Activated CD4-positive, alpha-beta T cell treated with anti-CD3 and anti-CD28 coated beads, Interleukin-2, amount 50 U/mL, for 24 hours (primary cell): ENCODE measurements at regions not wholly inside any gene's neighbourhood (a gene's known extent, or its start where the extent isn't known, plus 50 kb on each side); places are given as distances from the start of the nearest gene placed in this dataset.
"Not testable (repeated sequence)": the region's sequence is repeated elsewhere in the genome, so short reads cannot be mapped to it uniquely, and the experiment has no call there.

ENCODE experiments used
- DNase-seq, 2 donors: peaks; one replicate each; pipeline ENCODE4 v3.0.0-alpha.2; 2020; ENCODE audit warnings: low read depth in 1 of 2, low spot score in 1 of 2

- no peak for DNase-seq
Measured at GRCh38 chr4:186957952-186958555, 234.4 kb upstream of the FAT1 start.

DNA sequence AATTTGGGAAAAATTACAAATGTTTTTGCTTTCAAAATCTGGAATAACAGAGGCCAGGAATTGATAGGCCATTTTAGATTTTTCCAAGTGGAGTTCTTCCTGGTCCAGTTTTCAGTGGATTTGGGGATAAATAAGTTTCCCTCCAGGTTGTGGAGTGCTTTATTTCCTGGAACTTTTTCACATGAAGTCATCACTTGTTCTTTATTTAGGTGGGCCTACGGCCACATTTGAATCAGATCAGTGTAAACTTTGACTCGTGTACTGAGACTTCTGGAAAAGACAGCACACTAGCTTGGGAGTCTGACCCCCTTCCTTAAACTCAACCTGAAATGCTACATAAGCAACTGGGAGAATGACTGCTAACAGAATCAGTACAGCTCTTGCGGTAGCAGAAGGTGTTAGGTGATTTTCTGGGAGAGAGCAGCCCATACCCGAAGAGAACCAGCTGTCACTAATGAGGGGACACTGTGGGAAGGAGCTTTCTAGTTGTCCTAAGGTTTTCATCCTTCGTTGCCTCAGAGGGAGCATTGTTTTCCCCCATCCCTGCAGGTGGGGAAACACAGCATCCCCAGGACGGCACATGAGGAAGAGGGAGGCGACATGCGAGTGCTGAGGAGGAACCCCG lies 235.2 kb upstream of the FAT1 start:
- DNase-seq = no peak

DNA sequence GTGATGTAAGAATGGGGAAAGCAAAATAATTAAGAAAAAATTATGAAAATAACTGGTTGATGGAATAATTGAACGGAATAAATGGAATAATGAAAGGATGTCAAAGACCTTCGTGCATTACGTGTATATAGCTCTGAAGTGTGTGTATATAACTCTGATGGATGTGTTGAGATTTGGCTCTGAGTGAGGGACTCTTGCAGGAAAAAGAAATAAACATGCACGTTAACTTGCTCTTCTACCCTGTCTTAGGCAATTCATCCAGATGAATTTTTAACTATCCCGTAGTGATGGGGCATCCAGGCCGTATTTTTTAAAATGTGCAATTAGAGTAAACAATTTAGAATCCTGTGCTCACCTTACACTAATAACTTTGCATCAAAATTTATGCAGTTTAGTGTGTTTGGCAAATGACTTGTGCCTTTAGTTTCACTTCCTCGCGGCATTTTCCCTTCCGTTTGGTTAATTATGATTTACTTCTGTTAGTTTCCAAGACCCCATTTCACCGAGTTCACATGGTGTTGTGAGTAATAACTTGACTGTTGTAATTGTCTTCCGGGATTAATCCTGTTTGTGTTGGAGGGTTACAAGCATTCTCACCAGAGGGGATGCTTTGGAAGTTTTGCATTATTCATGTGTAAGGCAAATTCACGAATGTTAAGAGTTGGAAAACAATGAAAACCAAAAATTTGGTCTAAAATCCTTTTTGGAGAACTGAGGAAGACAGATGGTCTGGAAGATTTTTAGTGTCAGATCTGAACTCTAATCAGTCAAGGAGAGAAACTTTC lies 256.5 kb upstream of the FAT1 start:
- DNase-seq = no peak

GRCh38 chr4:186981161-186981560 lies 257.5 kb upstream of the FAT1 start:
- DNase-seq = no peak

GRCh38 chr4:186982160-186982559 lies 258.5 kb upstream of the FAT1 start:
- DNase-seq = no peak

- DNase-seq = no peak
Measured at GRCh38 chr4:186984105-186984644, 260.5 kb upstream of the FAT1 start.

- DNase-seq = no peak
Measured at GRCh38 chr4:186999686-187000085, 276.0 kb upstream of the FAT1 start.

DNA sequence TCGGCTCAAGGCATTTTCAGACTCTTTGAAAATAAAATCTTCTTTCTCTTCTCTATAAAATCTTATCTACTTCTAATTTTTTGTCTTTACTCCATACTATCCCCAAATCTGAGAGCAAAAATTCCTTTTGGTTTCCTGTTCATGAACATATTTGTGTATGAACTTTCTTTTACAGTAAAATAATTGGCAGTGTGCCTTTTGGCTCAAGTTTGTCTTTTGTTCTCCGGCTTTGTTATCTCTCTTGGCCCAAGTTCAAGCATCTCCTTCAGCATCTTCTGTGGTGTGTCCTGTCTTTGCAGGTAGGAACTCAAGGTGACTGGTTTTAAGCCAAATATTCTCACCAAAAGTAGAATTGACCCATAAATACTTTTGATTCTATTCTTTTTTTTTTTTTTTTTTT lies 276.6 kb upstream of the FAT1 start:
- DNase-seq = no peak

GRCh38 chr4:187002133-187002532 lies 278.5 kb upstream of the FAT1 start:
- DNase-seq = not testable (repeated sequence)

GRCh38 chr4:187004628-187005027 lies 281.0 kb upstream of the FAT1 start:
- no peak for DNase-seq

DNA sequence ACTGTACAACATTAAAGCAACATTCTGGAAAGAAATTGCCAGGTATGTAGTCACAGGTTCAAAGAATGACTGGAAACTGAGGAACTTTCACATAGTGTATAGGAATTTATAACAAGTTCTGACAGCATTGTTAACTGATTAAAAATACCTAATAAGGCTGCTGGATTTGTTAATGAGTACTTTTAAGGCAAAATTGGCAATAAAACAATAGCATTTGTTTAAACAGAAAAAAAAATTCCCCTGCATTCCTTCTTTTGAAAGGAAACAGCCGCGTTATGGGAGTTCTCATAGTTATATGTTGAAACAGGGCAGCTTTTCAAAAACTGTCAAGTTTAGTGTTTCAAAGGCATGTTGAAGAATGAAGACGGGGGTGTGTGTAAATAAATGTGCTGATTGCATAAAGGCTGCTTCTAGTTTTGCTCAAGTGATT lies 282.5 kb upstream of the FAT1 start:
- DNase-seq = no peak

DNA sequence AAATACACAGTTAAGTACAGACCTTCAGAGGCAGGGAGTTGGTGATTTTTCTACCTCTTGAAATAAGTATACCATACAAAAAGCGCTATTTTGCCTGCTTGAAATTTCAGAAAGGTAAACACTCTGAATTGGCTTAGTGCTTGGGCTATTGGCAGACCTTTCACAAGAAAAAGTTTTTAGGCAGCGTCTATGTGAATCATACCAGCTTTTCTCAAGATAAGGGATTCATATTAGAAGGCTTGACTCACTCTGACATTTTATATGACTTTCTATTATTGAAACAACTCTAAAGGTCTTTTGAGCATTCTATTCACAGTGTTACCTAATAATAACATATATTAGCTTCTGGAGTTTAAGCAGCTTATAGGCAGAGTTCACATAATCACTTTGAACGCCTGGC lies 286.4 kb upstream of the FAT1 start:
- no peak for DNase-seq

DNA sequence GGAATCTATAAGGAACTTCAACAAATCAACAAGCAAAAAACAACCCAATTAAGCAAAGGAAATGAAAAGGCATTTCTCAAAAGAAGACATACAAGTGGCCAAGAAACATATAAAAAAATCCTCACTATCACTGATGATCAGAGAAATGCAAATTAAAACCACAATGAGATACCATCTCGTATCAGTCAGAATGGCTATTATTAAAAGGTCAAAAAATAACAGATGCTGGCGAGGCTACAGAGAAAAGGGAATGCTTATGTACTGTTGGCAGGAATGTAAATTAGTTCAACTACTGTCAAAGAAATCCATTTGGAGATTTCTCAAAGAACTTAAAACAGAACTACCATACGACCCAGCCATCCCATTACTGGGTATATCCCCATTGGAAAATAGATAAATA lies 292.4 kb upstream of the FAT1 start:
- no peak for DNase-seq

- no peak for DNase-seq
Measured at GRCh38 chr4:187017147-187017546, 293.5 kb upstream of the FAT1 start.

GRCh38 chr4:187019896-187020295 lies 296.2 kb upstream of the FAT1 start:
- no peak for DNase-seq

DNA sequence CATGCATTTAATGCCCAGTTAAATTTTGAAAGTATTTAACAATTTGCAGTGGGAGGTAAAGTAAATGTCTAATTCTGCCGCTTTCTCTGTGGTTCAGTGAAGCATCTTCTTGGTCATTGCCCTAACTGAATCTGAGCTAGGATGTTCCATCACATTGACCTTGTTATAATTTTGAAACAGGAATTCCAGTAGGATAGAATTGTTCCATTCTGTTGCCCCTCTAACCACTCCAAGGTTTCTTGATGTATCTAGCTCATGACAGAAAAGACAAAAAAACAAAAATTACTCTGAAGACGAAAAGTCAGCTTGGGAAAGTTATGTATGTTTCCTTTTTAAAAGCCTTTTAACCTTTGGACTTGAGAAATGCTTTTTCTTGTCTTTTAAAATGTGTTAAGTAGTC lies 297.0 kb upstream of the FAT1 start:
- DNase-seq = no peak

GRCh38 chr4:187021436-187022205 lies 298.0 kb upstream of the FAT1 start:
- DNase-seq = no peak

DNA sequence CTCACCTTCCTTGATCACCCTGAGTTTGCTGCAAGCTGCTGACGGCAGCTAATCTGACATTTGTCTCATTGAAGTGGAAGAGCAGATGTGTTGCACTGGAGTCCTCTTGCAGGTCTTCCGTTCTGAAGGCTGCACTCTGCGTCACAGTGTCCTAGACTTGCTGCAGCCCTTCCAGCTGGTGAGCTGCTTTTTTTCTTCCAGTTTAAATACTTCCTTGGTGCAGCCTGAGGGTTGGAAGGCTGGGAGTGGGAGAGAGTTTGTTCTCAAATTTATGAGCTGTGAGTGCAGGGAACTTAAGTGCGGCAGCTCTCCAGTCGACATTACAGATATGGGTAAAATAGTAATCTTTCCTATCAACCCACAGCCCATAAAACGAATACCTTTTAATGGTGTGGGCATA lies 303.6 kb upstream of the FAT1 start:
- DNase-seq = no peak

GRCh38 chr4:187042251-187042650 lies 318.6 kb upstream of the FAT1 start:
- no peak for DNase-seq

DNA sequence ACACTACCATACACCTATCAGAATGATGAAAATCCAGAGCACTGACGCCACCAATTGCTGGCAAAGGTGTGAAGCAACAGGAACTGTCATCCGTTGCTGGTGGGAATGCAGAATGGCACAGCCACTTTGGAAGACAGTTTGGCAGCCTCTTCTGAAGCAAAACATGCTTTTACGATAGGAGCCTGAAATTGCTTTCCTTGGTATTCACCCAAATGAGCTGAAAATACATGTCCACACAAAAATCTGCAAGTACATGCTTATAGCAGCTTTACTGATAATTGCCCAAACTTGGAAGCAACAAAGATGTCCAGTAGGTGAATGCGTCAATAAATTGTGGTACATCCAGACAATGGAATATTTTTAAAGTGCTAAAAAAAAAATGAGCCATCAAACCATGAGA lies 322.8 kb upstream of the FAT1 start:
- no peak for DNase-seq

GRCh38 chr4:187059021-187059420 lies 335.4 kb upstream of the FAT1 start:
- no peak for DNase-seq
